ENCODE measurements at regions not wholly inside any gene's neighbourhood (a gene's known extent, or its start where the extent isn't known, plus 50 kb on each side); places are given as distances from the start of the nearest gene placed in this dataset.

GRCh38 chr6:90669420-90669819 lies 82.5 kb upstream of the MAP3K7 start:
- TF ChIP-seq CTCF (IDR thresholded peaks at IDR 0.05), result no peak
- no peak for TF ChIP-seq POLR2A (IDR thresholded peaks at IDR 0.05)

Measured in thyroid gland (tissue), 4 donors.